GM12865 (cell line): ENCODE measurements at regions not wholly inside any gene's neighbourhood (a gene's known extent, or its start where the extent isn't known, plus 50 kb on each side); places are given as distances from the start of the nearest gene placed in this dataset.

Source experiments
- DNase-seq: peaks from one replicate; pipeline ENCODE4 v3.0.0; 2010; ENCODE audit warnings: low read depth
- H3K4me3 ChIP-seq: 2 replicates; pipeline ENCODE4 v1.5.1; 2011; ENCODE audit warnings: mild to moderate bottlenecking, low read depth, low read length, control low read depth
- TF ChIP-seq, protein P1 (sequence below): IDR thresholded peaks from 2 replicates; pipeline ENCODE4 v1.5.1; 2011; ENCODE audit warnings: low read length, control low read depth, low read depth, inconsistent platforms; ENCODE audit not compliant: insufficient read depth; ENCODE audit errors: missing control alignments

DNA sequence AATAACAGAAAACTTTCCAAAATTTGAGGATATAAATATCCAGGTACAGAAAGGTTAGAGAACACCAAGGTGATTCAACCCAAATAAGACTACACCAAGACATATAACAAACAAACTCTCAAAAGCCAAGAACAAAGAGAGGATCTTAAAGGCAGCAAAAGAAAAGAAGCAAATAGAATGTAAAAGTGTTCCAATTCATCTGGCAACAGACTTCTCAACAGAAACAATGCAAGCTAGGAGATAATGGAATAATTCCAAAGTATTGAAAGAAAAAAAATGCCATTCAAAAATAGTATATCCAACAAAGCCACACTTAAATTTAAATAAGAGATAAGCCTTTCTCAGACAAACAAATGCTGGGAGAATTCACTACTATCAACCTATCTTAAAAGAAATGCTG lies 153.0 kb upstream of the FAT3 start:
- TF ChIP-seq, protein P1, sequence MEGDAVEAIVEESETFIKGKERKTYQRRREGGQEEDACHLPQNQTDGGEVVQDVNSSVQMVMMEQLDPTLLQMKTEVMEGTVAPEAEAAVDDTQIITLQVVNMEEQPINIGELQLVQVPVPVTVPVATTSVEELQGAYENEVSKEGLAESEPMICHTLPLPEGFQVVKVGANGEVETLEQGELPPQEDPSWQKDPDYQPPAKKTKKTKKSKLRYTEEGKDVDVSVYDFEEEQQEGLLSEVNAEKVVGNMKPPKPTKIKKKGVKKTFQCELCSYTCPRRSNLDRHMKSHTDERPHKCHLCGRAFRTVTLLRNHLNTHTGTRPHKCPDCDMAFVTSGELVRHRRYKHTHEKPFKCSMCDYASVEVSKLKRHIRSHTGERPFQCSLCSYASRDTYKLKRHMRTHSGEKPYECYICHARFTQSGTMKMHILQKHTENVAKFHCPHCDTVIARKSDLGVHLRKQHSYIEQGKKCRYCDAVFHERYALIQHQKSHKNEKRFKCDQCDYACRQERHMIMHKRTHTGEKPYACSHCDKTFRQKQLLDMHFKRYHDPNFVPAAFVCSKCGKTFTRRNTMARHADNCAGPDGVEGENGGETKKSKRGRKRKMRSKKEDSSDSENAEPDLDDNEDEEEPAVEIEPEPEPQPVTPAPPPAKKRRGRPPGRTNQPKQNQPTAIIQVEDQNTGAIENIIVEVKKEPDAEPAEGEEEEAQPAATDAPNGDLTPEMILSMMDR, result no peak
- DNase-seq, result no peak
- H3K4me3 ChIP-seq, result no peak overlapping the region

DNA sequence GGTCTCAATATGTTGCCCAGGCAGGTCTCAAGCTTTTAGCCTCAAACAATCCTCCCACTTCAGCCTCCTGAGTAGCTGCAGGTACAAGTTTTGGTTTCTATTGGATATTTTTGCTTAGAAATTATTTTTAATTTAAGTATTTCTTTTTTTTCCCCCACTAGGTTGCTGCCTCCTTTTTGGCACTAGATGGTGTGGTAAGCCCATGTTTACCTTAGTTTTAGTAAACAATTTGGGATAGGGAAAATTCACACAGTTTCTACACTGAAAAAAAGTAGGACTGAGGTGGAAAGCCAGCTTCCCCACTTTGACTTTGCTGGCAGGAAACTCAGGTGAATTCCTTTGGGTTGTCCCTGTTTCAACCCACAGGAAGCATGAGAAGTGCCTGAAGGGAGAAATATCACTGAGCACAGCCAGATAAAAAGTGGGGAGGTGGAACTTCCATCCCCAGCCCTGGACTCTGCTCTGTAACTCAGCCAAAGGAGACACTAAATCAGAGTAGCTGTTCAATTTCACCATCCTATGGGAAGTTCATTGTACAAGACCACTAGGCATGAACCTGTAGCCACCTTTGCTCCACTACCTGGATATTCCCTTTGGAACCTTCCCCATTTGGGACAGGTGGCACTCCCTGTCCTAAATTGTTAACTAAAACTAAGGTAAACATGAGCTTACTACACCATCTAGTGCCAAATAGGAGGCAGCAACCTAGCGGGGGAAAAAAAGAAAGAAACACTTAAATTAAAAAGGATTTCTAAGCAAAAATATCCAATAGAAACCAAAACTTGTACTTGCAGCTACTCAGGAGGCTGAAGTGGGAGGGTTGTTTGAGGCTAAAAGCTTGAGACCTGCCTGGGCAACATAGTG lies 154.4 kb upstream of the FAT3 start:
- no peak overlapping the region for H3K4me3 ChIP-seq
- TF ChIP-seq, protein P1, result no peak
- no peak for DNase-seq

DNA sequence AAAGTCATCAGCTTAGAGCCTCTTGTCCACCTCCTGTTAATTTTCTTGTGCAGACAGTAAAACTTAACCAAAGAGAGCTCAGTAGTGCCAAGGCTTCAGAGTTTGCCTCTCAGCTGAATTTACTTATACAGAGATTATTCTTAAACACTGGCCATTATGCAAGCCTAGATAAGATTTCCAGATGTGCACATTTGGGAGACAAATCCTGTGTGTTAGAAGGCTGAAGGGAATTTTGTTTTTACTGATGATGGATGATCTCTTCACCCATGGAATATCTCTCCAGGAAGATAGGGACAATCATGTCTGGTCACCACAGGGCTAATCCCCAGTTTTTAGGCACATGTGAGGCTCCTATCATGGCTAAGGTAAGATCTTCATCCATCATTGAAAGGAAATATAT lies 157.6 kb upstream of the FAT3 start:
- H3K4me3 ChIP-seq, result no peak overlapping the region
- TF ChIP-seq, protein P1, result no peak
- no peak for DNase-seq

DNA sequence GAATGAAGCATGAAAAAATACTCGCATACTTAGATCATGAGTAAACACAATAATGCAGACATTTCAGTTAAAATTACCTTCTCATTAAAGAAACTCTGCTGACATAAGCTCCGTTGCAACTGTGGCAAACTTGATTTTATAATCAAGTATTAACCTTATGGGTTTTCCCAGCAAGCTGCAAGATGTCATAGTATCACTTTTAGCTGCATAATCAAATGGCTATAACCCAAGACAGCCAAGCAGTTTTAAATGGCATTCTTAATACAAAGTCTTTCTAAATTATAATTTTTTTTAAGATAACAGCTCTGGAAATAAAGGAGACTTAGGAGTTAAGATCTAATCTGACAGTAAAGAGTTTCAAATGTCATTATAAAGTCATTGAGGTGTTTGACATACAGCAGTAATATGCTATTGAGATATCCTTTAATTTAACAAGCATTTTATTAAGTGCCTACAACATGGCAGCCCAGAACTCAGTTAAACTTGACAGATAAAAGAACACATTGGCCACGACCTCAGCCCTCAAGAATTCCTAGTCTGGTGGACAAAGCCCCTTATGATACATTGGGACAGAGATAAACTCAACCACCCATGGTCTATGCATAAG lies 163.1 kb upstream of the FAT3 start:
- H3K4me3 ChIP-seq, result no peak overlapping the region
- TF ChIP-seq, protein P1, result no peak
- DNase-seq, result no peak

DNA sequence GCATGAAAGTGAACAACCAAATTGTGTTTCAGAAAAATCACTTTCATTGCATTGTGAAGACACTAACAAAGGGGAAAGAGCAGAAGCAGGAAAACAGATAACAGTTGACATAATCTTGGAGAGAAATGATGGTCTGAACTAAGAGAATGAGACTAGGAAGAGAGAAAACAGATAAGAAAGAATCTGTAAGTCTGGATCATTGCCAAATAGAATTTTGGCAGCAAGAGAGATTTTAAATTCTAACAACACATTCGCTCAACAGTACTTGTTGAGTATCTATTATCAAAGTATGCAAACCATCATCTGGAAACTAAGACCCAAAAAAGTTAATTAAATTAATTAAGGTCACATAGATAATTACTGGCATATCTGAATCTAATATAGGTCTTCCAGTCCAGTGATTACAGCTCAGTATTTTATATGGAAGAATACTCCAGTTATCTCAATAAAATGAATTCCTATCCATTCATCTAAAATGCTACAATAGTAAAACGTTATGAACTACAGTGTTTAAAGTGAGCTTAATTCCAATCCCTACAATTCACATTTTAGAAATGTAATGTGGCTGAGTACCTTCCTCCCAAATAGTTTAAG lies 166.7 kb upstream of the FAT3 start:
- no peak for DNase-seq
- TF ChIP-seq, protein P1, result no peak
- no peak overlapping the region for H3K4me3 ChIP-seq

DNA sequence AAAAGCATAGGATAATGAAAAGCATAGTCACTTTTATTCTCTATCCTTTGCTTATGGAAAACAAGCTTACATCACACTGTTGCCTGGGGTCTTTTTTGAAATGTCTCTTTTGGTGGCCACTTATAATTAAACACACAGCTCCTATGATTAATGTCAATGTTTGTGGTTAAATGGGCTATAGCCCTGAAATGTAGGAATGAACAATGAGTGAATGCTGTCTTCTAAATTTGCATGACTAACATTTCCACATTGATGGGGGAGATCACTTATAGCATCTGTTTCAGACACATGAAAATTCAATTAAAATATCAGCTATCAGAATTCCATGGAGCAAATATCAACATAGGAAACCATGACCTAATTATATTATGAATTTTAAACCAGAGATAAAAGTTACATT lies 171.4 kb upstream of the FAT3 start:
- TF ChIP-seq, protein P1, result no peak
- no peak for DNase-seq
- H3K4me3 ChIP-seq, result no peak overlapping the region
